ENCODE measurements at regions not wholly inside any gene's neighbourhood (a gene's known extent, or its start where the extent isn't known, plus 50 kb on each side); places are given as distances from the start of the nearest gene placed in this dataset.

DNA sequence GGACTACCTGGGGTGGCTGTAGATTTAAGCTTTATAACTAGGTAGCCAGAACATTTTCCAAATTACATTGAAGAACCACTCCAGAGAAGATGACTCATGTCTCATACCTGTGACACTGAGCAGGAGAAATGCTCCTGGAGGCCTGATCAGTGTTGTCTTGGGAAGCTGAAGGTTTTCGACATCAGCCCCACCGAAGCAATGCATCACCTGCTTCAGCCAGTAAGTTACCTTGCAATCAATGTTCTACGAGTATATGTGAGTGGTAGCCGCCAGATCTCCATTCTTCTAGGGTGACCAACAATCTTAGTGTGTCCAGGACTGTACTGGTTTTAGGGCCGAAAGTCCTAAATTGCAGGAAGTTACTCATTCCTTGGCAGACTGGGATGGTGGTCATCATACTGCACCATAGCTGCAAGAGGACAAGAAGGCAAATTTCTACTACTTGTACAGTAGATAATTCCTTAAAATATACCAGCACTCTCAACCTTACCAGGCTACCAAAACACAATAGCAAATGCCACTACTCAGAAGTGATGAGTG, 109.3 kb upstream of the LINC00305 start:
- TF ChIP-seq, protein P1, sequence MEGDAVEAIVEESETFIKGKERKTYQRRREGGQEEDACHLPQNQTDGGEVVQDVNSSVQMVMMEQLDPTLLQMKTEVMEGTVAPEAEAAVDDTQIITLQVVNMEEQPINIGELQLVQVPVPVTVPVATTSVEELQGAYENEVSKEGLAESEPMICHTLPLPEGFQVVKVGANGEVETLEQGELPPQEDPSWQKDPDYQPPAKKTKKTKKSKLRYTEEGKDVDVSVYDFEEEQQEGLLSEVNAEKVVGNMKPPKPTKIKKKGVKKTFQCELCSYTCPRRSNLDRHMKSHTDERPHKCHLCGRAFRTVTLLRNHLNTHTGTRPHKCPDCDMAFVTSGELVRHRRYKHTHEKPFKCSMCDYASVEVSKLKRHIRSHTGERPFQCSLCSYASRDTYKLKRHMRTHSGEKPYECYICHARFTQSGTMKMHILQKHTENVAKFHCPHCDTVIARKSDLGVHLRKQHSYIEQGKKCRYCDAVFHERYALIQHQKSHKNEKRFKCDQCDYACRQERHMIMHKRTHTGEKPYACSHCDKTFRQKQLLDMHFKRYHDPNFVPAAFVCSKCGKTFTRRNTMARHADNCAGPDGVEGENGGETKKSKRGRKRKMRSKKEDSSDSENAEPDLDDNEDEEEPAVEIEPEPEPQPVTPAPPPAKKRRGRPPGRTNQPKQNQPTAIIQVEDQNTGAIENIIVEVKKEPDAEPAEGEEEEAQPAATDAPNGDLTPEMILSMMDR (IDR thresholded peaks at IDR 0.05), result no peak
- no peak for TF ChIP-seq POLR2AphosphoS5 (IDR thresholded peaks at IDR 0.05)
